IMR-90 (cell line): ENCODE measurements at regions not wholly inside any gene's neighbourhood (a gene's known extent, or its start where the extent isn't known, plus 50 kb on each side); places are given as distances from the start of the nearest gene placed in this dataset.

Experiments used
- ATAC-seq: fragments of 200-7000 bp; cut with Tn5 transposase; 2 replicates; pipeline ENCODE4 v1.9.1; 2020; ENCODE audit warnings: low read depth, mild to moderate bottlenecking, moderate library complexity
- BruUV-seq: library from RNA; stranded (reverse); fragments of 400-500 nt; replicated peaks from 2 replicates; lab custom pipeline; 2021; lab: Mats Ljungman, UMichigan
- CTCF ChIA-PET: fragments of 300-600 bp; formaldehyde crosslinking; extraction: SDS; loops from one replicate; lab custom pipeline; 2021; ENCODE audit warnings: antibody characterized with exemption; lab: Yijun Ruan, JAX
- POLR2A ChIA-PET: fragments of 300-600 bp; sonication (Branson Sonifier 250); formaldehyde crosslinking; loops from one replicate; lab custom pipeline; 2022; ENCODE audit warnings: antibody characterized with exemption; ENCODE audit not compliant: unreplicated experiment; lab: Charles Lee
- DNase-seq: peaks from one replicate; pipeline ENCODE4 v3.0.0; 2013
- H2AFZ ChIP-seq: replicated peaks from 2 replicates; pipeline ENCODE3; 2013; ENCODE audit warnings: low read length, mild to moderate bottlenecking; ENCODE audit not compliant: poor library complexity
- H2AK5ac ChIP-seq: 2 replicates; pipeline ENCODE4 v1.6.1; 2013; ENCODE audit warnings: low read depth, low read length, inconsistent platforms
- H2AK9ac ChIP-seq: replicated peaks from 2 replicates; pipeline ENCODE3; 2013; ENCODE audit warnings: mild to moderate bottlenecking, low read depth, low read length, moderate library complexity; ENCODE audit not compliant: poor library complexity
- H2BK120ac ChIP-seq: 2 replicates; pipeline ENCODE4 v1.6.1; 2013; ENCODE audit warnings: low read depth, low read length, inconsistent platforms
- H2BK15ac ChIP-seq: 3 replicates; pipeline ENCODE4 v1.6.1; 2013; ENCODE audit warnings: low read depth, low read length, inconsistent platforms
- H2BK20ac ChIP-seq: 2 replicates; pipeline ENCODE4 v1.6.1; 2013; ENCODE audit warnings: low read depth, mild to moderate bottlenecking, inconsistent platforms, low read length, moderate library complexity
- H2BK5ac ChIP-seq: 2 replicates; pipeline ENCODE4 v1.6.1; 2013; ENCODE audit warnings: mild to moderate bottlenecking, low read depth, low read length, inconsistent platforms; ENCODE audit not compliant: poor library complexity, severe bottlenecking
- H3K14ac ChIP-seq: replicated peaks from 2 replicates; pipeline ENCODE4 v1.6.1; 2013; ENCODE audit warnings: low read depth, low read length, inconsistent platforms
- H3K18ac ChIP-seq: 2 replicates; pipeline ENCODE4 v1.6.1; 2013; ENCODE audit warnings: low read depth, low read length, control low read depth
- H3K23ac ChIP-seq: 2 replicates; pipeline ENCODE4 v1.6.1; 2013; ENCODE audit warnings: low read depth, low read length, inconsistent platforms
- H3K27ac ChIP-seq: 2 replicates; pipeline ENCODE4 v1.5.1; 2013; ENCODE audit warnings: mild to moderate bottlenecking, control low read depth, low read length; ENCODE audit not compliant: insufficient read depth
- H3K27me3 ChIP-seq: 2 replicates; pipeline ENCODE4 v1.6.1; 2013; ENCODE audit warnings: low read length; ENCODE audit not compliant: control insufficient read depth, insufficient read depth
- H3K36me3 ChIP-seq: 2 replicates; pipeline ENCODE4 v1.6.1; 2013; ENCODE audit warnings: low read length, mixed read lengths; ENCODE audit not compliant: control insufficient read depth, insufficient read depth
- H3K4ac ChIP-seq: 2 replicates; pipeline ENCODE4 v1.6.1; 2013; ENCODE audit warnings: low read depth, low read length, inconsistent platforms
- H3K4me1 ChIP-seq: 2 replicates; pipeline ENCODE4 v1.6.1; 2013; ENCODE audit warnings: low read length, mixed read lengths; ENCODE audit not compliant: control insufficient read depth, insufficient read depth
- H3K4me2 ChIP-seq: 2 replicates; pipeline ENCODE4 v1.6.1; 2013; ENCODE audit warnings: low read depth, mild to moderate bottlenecking, control low read depth, low read length, moderate library complexity
- H3K4me3 ChIP-seq: 2 replicates; pipeline ENCODE4 v1.5.1; 2013; ENCODE audit warnings: low read depth, mild to moderate bottlenecking, control low read depth, low read length, moderate library complexity; ENCODE audit not compliant: insufficient read depth
- H3K56ac ChIP-seq: 2 replicates; pipeline ENCODE4 v1.6.1; 2013; ENCODE audit warnings: low read length, inconsistent platforms; ENCODE audit not compliant: insufficient read depth; ENCODE audit errors: extremely low read depth
- H3K79me1 ChIP-seq, 2 experiments: 2 replicates each; pipeline ENCODE4 v1.6.1; 2013; ENCODE audit warnings: low read length in 2 of 2, inconsistent platforms in 1 of 2, low read depth in 1 of 2
- H3K9ac ChIP-seq: 2 replicates; pipeline ENCODE4 v1.6.1; 2013; ENCODE audit warnings: low read depth, low read length, control low read depth
- H3K9me1 ChIP-seq: 2 replicates; pipeline ENCODE4 v1.6.1; 2013; ENCODE audit warnings: low read length, inconsistent platforms; ENCODE audit not compliant: insufficient read depth
- H3K9me3 ChIP-seq: 2 replicates; pipeline ENCODE4 v1.6.1; 2013; ENCODE audit warnings: low read length; ENCODE audit not compliant: control insufficient read depth, insufficient read depth
- H4K20me1 ChIP-seq: 2 replicates; pipeline ENCODE4 v1.6.1; 2013; ENCODE audit warnings: low read length, inconsistent platforms; ENCODE audit not compliant: insufficient read depth
- H4K5ac ChIP-seq: 2 replicates; pipeline ENCODE4 v1.6.1; 2013; ENCODE audit warnings: mild to moderate bottlenecking, low read depth, low read length, control low read depth
- H4K8ac ChIP-seq, 2 experiments: 2 replicates each; pipeline ENCODE4 v1.6.1; 2013; ENCODE audit warnings: low read depth in 2 of 2, low read length in 2 of 2, control low read depth in 1 of 2, inconsistent platforms in 1 of 2
- H4K91ac ChIP-seq: 2 replicates; pipeline ENCODE4 v1.6.1; 2013; ENCODE audit warnings: low read depth, low read length, inconsistent platforms; ENCODE audit not compliant: insufficient read depth
- CHD1 ChIP-seq: IDR thresholded peaks from 2 replicates; pipeline ENCODE4 v1.6.1; 2012; ENCODE audit warnings: low read depth, low read length, improper control_type of control experiment
- FOS ChIP-seq: fragments of 150-350 bp; IDR thresholded peaks from 2 replicates; pipeline ENCODE4 v1.6.1; 2016; ENCODE audit warnings: low read depth, low read length
- MAFK ChIP-seq: IDR thresholded peaks from 2 replicates; pipeline ENCODE4 v1.6.1; 2012; ENCODE audit warnings: low read depth, low read length, improper control_type of control experiment
- MAZ ChIP-seq: IDR thresholded peaks from 2 replicates; pipeline ENCODE4 v1.6.1; 2012; ENCODE audit warnings: low read depth, mild to moderate bottlenecking, low read length, improper control_type of control experiment, moderate library complexity, borderline replicate concordance
- NFE2L2 ChIP-seq: fragments of 150-350 bp; IDR thresholded peaks from 2 replicates; pipeline ENCODE4 v1.6.1; 2016; ENCODE audit warnings: low read depth, mild to moderate bottlenecking, low read length
- POLR2A ChIP-seq: IDR thresholded peaks from 2 replicates; pipeline ENCODE4 v1.6.1; 2012; ENCODE audit warnings: mild to moderate bottlenecking, low read depth, low read length
- RAD21 ChIP-seq: IDR thresholded peaks from 2 replicates; pipeline ENCODE4 v1.6.1; 2012; ENCODE audit warnings: low read length, improper control_type of control experiment
- RCOR1 ChIP-seq: IDR thresholded peaks from 2 replicates; pipeline ENCODE4 v1.6.1; 2012; ENCODE audit warnings: mild to moderate bottlenecking, low read length, improper control_type of control experiment; ENCODE audit not compliant: insufficient replicate concordance
- RFX5 ChIP-seq: IDR thresholded peaks from 2 replicates; pipeline ENCODE4 v1.8.0; 2012; ENCODE audit warnings: low read depth, mild to moderate bottlenecking, low read length, moderate library complexity
- WGBS, 2 experiments: methylation state at CpG; one replicate each; pipeline versions ENCODE4 v1.1.5 to v1.1.7; 2013; ENCODE audit warnings: missing lambda C conversion rate in 2 of 2; ENCODE audit not compliant: insufficient read length in 1 of 2; ENCODE audit errors: extremely low coverage in 2 of 2; 5-methylcytosine and 5-hydroxymethylcytosine counted together
- dilution Hi-C: fragments of 300-500 bp; cut with HindIII; formaldehyde crosslinking; loops from one replicate; pipeline ENCODE4 v1.14.3; 2018; ENCODE audit warnings: low sequenced_read_pairs; ENCODE audit not compliant: unreplicated experiment
- in situ Hi-C: fragments of 300-500 bp; cut with MboI; formaldehyde crosslinking; loops from 3 replicates; pipeline ENCODE4 v1.14.3; 2019; ENCODE audit warnings: low sequenced_read_pairs, inconsistent platforms, mixed read lengths
- intact Hi-C: fragments of 100-400 bp; cut with micrococcal nuclease; formaldehyde crosslinking; loops from 2 replicates; pipeline ENCODE4 v1.10.0; 2022
- TF ChIP-seq, protein P1 (sequence below): fragments of 150-350 bp; IDR thresholded peaks from 2 replicates; pipeline ENCODE4 v1.6.1; 2016; ENCODE audit warnings: low read depth, mild to moderate bottlenecking, low read length, moderate library complexity, borderline replicate concordance
- TF ChIP-seq, protein P2 (sequence below): fragments of 150-350 bp; IDR thresholded peaks from 2 replicates; pipeline ENCODE4 v1.6.1; 2017; ENCODE audit warnings: mild to moderate bottlenecking, antibody characterized with exemption, low read length, low read depth
- TF ChIP-seq, protein P3 (sequence below): conservative IDR thresholded peaks from 2 replicates; pipeline ENCODE4 v1.5.1; 2012; ENCODE audit warnings: mild to moderate bottlenecking, low read depth, low read length, improper control_type of control experiment

DNA sequence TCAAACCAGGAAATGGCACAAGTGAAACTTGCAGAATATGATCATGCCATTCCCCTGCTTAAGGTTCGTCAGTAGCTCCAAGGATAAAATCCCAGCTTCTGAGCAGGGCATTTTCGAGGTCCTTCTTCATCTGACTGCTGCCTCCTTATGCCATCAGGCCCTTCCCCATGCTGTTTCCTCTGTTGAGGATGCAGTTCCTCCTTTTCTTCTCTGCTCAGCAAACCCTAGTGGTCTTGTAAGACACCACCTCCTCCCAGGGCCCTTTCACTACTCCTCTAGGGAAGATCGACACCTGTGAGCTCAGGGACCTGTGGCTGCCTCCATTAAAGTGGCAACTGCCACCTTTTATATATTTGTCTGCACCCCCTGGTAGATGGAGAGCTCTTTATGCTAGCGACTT lies 62.1 kb upstream of the JUN start:
- Histone ChIP-seq H3K79me1 (no peaks in the 10 kb centered on the region), H3K27ac (no peak overlapping the region), H3K14ac (no peak overlapping the region), H3K56ac (no peak overlapping the region), H2AK9ac (no peak overlapping the region), H2BK120ac (peak overlapping the region; percentile 41; the same call in 1 of the 2 replicates), H2AK5ac (peak overlapping the region; percentile 80; the same call in 1 of the 2 replicates), H4K20me1 (no peaks in the 10 kb centered on the region), H3K4me1 (peaks cover 9% of the 10 kb centered on the region), H3K4me2 (no peak overlapping the region), H3K23ac (no peak overlapping the region), H2BK20ac (peak overlapping the region; percentile 59; the same call in 1 of the 2 replicates), H3K9me1 (peaks cover 5% of the 10 kb centered on the region), H4K91ac (peak overlapping the region; percentile 17; the same call in 1 of the 2 replicates), H4K5ac (no peak overlapping the region), H2BK5ac (no peak overlapping the region), H3K9me3 (no peaks in the 10 kb centered on the region), H2AFZ (no peak overlapping the region), H3K4me3 (no peak overlapping the region), H4K8ac (no peak overlapping the region), H3K4ac (peak overlapping the region; percentile 2), H2BK15ac (peak overlapping the region; percentile 71; the same call in 1 of the 3 replicates), H3K9ac (no peak overlapping the region), H3K18ac (no peak overlapping the region), H3K27me3 (no peaks in the 10 kb centered on the region), H3K36me3 (no peaks in the 10 kb centered on the region)
- DNase-seq (no peak), ATAC-seq (no peak)
- in situ Hi-C loops (no loop called here), dilution Hi-C loops (no loop called here), intact Hi-C loops (no loop called here)
- TF ChIP-seq NFE2L2 (no peak), FOS (no peak), RCOR1 (no peak), CHD1 (no peak), RFX5 (no peak), MAFK (no peak), POLR2A (no peak), MAZ (no peak), RAD21 (no peak)
- TF ChIP-seq, protein P1, sequence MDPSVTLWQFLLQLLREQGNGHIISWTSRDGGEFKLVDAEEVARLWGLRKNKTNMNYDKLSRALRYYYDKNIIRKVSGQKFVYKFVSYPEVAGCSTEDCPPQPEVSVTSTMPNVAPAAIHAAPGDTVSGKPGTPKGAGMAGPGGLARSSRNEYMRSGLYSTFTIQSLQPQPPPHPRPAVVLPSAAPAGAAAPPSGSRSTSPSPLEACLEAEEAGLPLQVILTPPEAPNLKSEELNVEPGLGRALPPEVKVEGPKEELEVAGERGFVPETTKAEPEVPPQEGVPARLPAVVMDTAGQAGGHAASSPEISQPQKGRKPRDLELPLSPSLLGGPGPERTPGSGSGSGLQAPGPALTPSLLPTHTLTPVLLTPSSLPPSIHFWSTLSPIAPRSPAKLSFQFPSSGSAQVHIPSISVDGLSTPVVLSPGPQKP = no peak
- TF ChIP-seq, protein P2, sequence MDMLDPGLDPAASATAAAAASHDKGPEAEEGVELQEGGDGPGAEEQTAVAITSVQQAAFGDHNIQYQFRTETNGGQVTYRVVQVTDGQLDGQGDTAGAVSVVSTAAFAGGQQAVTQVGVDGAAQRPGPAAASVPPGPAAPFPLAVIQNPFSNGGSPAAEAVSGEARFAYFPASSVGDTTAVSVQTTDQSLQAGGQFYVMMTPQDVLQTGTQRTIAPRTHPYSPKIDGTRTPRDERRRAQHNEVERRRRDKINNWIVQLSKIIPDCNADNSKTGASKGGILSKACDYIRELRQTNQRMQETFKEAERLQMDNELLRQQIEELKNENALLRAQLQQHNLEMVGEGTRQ = no peak
- TF ChIP-seq, protein P3, sequence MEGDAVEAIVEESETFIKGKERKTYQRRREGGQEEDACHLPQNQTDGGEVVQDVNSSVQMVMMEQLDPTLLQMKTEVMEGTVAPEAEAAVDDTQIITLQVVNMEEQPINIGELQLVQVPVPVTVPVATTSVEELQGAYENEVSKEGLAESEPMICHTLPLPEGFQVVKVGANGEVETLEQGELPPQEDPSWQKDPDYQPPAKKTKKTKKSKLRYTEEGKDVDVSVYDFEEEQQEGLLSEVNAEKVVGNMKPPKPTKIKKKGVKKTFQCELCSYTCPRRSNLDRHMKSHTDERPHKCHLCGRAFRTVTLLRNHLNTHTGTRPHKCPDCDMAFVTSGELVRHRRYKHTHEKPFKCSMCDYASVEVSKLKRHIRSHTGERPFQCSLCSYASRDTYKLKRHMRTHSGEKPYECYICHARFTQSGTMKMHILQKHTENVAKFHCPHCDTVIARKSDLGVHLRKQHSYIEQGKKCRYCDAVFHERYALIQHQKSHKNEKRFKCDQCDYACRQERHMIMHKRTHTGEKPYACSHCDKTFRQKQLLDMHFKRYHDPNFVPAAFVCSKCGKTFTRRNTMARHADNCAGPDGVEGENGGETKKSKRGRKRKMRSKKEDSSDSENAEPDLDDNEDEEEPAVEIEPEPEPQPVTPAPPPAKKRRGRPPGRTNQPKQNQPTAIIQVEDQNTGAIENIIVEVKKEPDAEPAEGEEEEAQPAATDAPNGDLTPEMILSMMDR = no peak
- CTCF ChIA-PET = no interaction called here
- WGBS, 2 experiments = 95% methylated on average over 2 of the region's 4 CpGs; no CpG with 5 or more reads in 1 of the 2 experiments
- POLR2A ChIA-PET = no interaction called here
- no TSS peak for BruUV-seq
